ENCODE measurements at regions not wholly inside any gene's neighbourhood (a gene's known extent, or its start where the extent isn't known, plus 50 kb on each side); places are given as distances from the start of the nearest gene placed in this dataset.

DNA sequence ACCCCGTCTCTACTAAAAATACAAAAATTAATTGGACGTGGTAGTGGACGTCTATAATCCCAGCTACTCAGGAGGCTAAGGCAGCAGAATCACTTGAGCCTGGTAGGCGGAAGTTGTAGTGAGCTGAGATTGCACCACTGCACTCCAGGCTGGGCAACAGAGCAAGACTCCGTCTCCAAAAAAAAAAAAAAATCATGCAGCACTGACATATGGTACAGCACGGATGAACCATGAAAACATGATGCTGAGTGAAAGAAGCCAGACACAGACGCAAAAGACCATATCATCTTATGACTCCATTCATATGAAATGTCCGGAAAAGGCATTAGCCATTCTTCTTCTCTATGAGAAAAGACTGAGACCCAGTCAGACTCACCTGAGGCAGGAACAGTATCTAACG, 50.4 kb downstream of the PITPNM2 start:
- Histone ChIP-seq H4K20me1 (replicated peaks in 1 of 2; ENCODE audit: control insufficient read depth in 1 of 2, insufficient read depth in 2 of 2, low read length in 2 of 2) (no peaks in the 10 kb centered on the region), H3K56ac (replicated peaks; ENCODE audit: insufficient read length, low read depth, low read length) (no peak overlapping the region), H4K5ac (ENCODE audit: insufficient read length, low read depth, low read length) (no peak overlapping the region), H2BK120ac (replicated peaks; ENCODE audit: low read depth, low read length) (no peak overlapping the region), H3K27ac (ENCODE audit: low read depth, low read length) (no peak overlapping the region), H3K23ac (ENCODE audit: insufficient read length) (no peak overlapping the region), H3K27me3 (replicated peaks in 1 of 4; ENCODE audit: control insufficient read depth in 3 of 4, extremely low read depth in 1 of 4, insufficient read depth in 3 of 4, low read length in 3 of 4) (no peaks in the 10 kb centered on the region), H3K18ac (ENCODE audit: extremely low read depth, low read length) (no peak overlapping the region), H3K4me1 (replicated peaks in 1 of 4; ENCODE audit: control insufficient read depth in 3 of 4, insufficient read depth in 4 of 4, low read length in 3 of 4) (peaks cover 5 to 16% (median 8%) of the 10 kb centered on the region in 4 experiments), H4K91ac (replicated peaks; ENCODE audit: insufficient read length, low read length) (no peak overlapping the region), H3K4ac (replicated peaks; ENCODE audit: insufficient read length, low read depth, low read length) (no peak overlapping the region), H3K9me3 (ENCODE audit: insufficient read depth in 2 of 2, low read depth in 1 of 2, low read length in 1 of 2) (no peaks in the 10 kb centered on the region), H3K79me2 (ENCODE audit: control insufficient read depth in 1 of 2, insufficient read depth in 2 of 2, low read length in 2 of 2) (no peaks in the 10 kb centered on the region; a peak in 1 of 4 replicates), H3K4me3 (ENCODE audit: extremely low read depth in 1 of 4, insufficient read depth in 2 of 4, low read depth in 3 of 4, low read length in 4 of 4) (no peak overlapping the region), H2BK15ac (ENCODE audit: low read length) (no peak overlapping the region), H3K14ac (ENCODE audit: insufficient read length) (no peak overlapping the region), H2AK5ac (ENCODE audit: low read depth, low read length) (no peak overlapping the region), H3K9ac (replicated peaks in 1 of 4; ENCODE audit: extremely low read depth in 1 of 4, low read depth in 3 of 4, low read length in 3 of 4) (no peak overlapping the region), H2AFZ (ENCODE audit: low read length) (no peak overlapping the region), H3K36me3 (ENCODE audit: control insufficient read depth in 2 of 4, insufficient read depth in 4 of 4, low read length in 3 of 4) (no peaks in the 10 kb centered on the region), H2BK5ac (ENCODE audit: low read depth, low read length) (no peak overlapping the region), H3K79me1 (ENCODE audit: low read depth, low read length) (no peaks in the 10 kb centered on the region), H2BK20ac (ENCODE audit: low read length) (no peak overlapping the region), H3K23me2 (ENCODE audit: low read depth, low read length) (no peaks in the 10 kb centered on the region), H4K8ac (ENCODE audit: extremely low read depth, insufficient read depth, low read length) (no peak overlapping the region), H3K4me2 (ENCODE audit: insufficient read depth in 1 of 2, low read depth in 2 of 2, low read length in 2 of 2) (no peak overlapping the region), H2BK12ac (ENCODE audit: low read depth, low read length) (no peak overlapping the region)
- DNase-seq (ENCODE audit: low read depth in 1 of 2, low spot score in 2 of 2) = no peak
- FAIRE-seq = no peak
- ChIA-PET POLR2A (ENCODE audit: partially characterized antibody) (no interaction called here), CTCF (ENCODE audit: partially characterized antibody) (interaction anchor here (0.5 to 1.6 kb wide), 2 partner anchors 133 to 138 kb away, joined by 3 to 5 read pairs; no protein-coding TSS in a partner anchor)
- WGBS, 2 experiments (ENCODE audit: extremely low coverage in 1 of 2, insufficient coverage in 1 of 2, insufficient read length in 1 of 2, insufficient replicate concordance in 2 of 2, low coverage in 1 of 2, low lambda C conversion rate in 2 of 2, missing lambda C conversion rate in 1 of 2) = 94% methylated on average over 9 of the region's 9 CpGs; no CpG with 5 or more reads in 1 of the 2 experiments
- TF ChIP-seq POU5F1 (IDR thresholded peaks at IDR 0.05; ENCODE audit: low read depth, low read length) (no peak), JUND (IDR thresholded peaks at IDR 0.05; ENCODE audit: low read length) (no peak), RFX5 (IDR thresholded peaks at IDR 0.05; ENCODE audit: borderline replicate concordance, low read depth, low read length) (no peak), TAF7 (optimal IDR thresholded peaks at IDR 0.05; ENCODE audit: borderline replicate concordance, low read depth, low read length) (no peak), SIN3A (conservative IDR thresholded peaks at IDR 0.05 in 1 of 2, IDR thresholded peaks at IDR 0.05 in 1 of 2; ENCODE audit: low read depth in 1 of 2, low read length in 2 of 2) (no peak), GTF2F1 (IDR thresholded peaks at IDR 0.05; ENCODE audit: borderline replicate concordance, low read depth, low read length) (no peak), EP300 (IDR thresholded peaks at IDR 0.05; ENCODE audit: borderline replicate concordance in 1 of 2, low read depth in 2 of 2, low read length in 2 of 2) (no peak), CHD1 (IDR thresholded peaks at IDR 0.05; ENCODE audit: low read depth, low read length) (no peak)
